ENCODE measurements at regions not wholly inside any gene's neighbourhood (a gene's known extent, or its start where the extent isn't known, plus 50 kb on each side); places are given as distances from the start of the nearest gene placed in this dataset.

GRCh38 chr15:79381593-79381992 is 50.5 kb upstream of the MINAR1 start (continued):
- TF ChIP-seq ZNF569 (CRISPR knock-in tag; IDR thresholded peaks at IDR 0.05; ENCODE audit: borderline replicate concordance): no peak
- no peak for TF ChIP-seq MZF1 (CRISPR knock-in tag; IDR thresholded peaks at IDR 0.05; ENCODE audit: borderline replicate concordance)
- no peak for TF ChIP-seq FOXA1 (IDR thresholded peaks at IDR 0.05)
- peak; percentile 57; the same call in 1 of the 2 replicates for TF ChIP-seq FOXA1 (CRISPR knock-in tag; IDR thresholded peaks at IDR 0.05)
- peak; percentile 14; the same call in 1 of the 2 replicates for TF ChIP-seq ARID5B (CRISPR knock-in tag; IDR thresholded peaks at IDR 0.05)
